Coronary artery (tissue), 2 donors: ENCODE measurements at regions not wholly inside any gene's neighbourhood (a gene's known extent, or its start where the extent isn't known, plus 50 kb on each side); places are given as distances from the start of the nearest gene placed in this dataset.
"Not testable (repeated sequence)": the region's sequence is repeated elsewhere in the genome, so short reads cannot be mapped to it uniquely, and the experiment has no call there.

ENCODE experiments used
- DNase-seq: peaks from one replicate; pipeline ENCODE4 v3.0.0-alpha.2; 2017; ENCODE audit warnings: low spot score
- H3K27ac ChIP-seq, 2 donors: fragments of 200-600 bp; sonication (generic); one replicate each; pipeline ENCODE4 v1.5.1; 2016 to 2019
- H3K4me3 ChIP-seq: fragments of 200-600 bp; sonication (generic); 2 replicates; pipeline ENCODE4 v1.5.1; 2016; ENCODE audit warnings: mild to moderate bottlenecking, moderate library complexity
- TF ChIP-seq, protein P1 (sequence below): fragments of 200-600 bp; sonication (generic); IDR thresholded peaks from one replicate; pipeline ENCODE4 v1.5.1; 2019; ENCODE audit warnings: antibody characterized with exemption

DNA sequence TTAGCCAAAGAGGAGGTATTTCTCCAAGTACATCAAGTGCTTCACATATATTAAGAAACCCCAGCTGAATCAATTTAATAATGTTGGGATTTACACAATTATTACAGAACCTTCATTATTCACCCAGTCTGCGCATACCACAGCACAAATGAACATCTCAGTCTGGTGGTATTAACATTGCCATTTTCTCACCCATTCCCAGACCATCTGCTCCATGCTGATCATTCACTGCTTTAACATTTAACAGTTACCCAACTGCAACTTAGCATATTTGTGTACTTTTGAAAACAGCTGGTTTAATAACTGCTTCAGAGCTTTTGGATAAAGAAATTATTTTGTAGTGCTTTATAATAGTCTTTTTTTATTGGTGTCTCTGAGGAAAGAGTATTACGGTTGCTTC is 1072.1 kb downstream of the NXPH1 start:
- TF ChIP-seq, protein P1, sequence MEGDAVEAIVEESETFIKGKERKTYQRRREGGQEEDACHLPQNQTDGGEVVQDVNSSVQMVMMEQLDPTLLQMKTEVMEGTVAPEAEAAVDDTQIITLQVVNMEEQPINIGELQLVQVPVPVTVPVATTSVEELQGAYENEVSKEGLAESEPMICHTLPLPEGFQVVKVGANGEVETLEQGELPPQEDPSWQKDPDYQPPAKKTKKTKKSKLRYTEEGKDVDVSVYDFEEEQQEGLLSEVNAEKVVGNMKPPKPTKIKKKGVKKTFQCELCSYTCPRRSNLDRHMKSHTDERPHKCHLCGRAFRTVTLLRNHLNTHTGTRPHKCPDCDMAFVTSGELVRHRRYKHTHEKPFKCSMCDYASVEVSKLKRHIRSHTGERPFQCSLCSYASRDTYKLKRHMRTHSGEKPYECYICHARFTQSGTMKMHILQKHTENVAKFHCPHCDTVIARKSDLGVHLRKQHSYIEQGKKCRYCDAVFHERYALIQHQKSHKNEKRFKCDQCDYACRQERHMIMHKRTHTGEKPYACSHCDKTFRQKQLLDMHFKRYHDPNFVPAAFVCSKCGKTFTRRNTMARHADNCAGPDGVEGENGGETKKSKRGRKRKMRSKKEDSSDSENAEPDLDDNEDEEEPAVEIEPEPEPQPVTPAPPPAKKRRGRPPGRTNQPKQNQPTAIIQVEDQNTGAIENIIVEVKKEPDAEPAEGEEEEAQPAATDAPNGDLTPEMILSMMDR, result no peak
- no peak for DNase-seq
- no peak overlapping the region for H3K4me3 ChIP-seq
- no peak overlapping the region for H3K27ac ChIP-seq

DNA sequence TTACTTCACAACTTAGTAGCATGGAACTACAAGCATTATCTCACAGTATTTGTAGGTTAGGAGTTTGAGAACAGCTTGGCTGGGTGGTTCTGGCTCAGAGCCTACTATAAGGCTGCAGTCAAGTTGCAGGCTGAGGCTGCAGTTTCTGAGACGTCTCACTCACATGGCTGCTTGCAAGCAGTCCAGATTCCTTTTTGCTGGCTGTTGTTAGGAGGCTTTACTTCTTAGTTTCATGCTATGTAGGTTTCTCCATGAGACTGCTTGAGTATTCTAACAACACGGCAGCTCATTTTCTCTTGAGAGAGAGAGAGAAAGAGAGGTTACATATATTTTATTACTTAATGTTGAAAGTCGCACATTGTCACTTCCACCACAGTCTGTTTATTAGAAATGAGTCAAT is 1073.9 kb downstream of the NXPH1 start:
- Histone ChIP-seq H3K4me3 (no peak overlapping the region), H3K27ac (no peak overlapping the region)
- DNase-seq, result no peak
- TF ChIP-seq, protein P1, result no peak

DNA sequence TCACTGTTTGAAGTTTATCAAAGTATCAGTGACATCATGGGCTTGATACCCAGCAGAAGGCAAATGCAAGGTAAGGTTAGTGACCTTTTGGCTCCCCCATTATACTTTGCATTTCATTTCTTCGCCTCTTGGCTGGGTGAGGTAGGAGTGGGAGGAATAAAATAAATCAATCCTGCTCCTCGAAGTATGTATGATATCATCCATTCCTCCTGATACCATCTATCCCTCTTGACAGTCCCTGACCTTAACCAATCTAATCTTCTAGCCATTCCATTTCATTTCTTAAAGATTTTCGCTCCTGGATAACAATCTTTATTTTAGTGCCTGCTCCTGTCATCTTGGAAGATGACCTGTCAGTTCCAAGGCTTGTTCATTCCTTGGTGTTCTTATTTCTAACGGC is 1083.3 kb downstream of the NXPH1 start:
- no peak overlapping the region for H3K4me3 ChIP-seq
- TF ChIP-seq, protein P1, result no peak
- DNase-seq, result no peak
- H3K27ac ChIP-seq, result no peak overlapping the region

DNA sequence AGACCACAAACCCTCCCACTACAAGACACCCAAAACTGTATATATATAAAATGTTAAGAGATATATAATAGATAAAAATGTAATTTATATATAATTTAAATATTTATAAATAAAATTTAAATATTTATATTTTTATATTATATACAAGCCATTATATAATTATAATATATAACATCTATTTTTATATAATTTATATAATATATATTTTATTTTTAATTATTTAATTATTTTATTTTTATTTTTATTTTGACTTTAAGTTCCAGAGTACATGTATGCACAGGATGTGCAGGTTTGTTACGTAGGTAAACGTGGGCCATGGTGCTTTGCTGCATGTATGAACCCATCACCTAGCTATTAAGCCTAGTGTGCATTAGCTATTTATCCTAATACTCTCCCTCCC is 1090.2 kb downstream of the NXPH1 start:
- no peak overlapping the region for H3K4me3 ChIP-seq
- TF ChIP-seq, protein P1, result no peak
- H3K27ac ChIP-seq, result no peak overlapping the region
- no peak for DNase-seq

DNA sequence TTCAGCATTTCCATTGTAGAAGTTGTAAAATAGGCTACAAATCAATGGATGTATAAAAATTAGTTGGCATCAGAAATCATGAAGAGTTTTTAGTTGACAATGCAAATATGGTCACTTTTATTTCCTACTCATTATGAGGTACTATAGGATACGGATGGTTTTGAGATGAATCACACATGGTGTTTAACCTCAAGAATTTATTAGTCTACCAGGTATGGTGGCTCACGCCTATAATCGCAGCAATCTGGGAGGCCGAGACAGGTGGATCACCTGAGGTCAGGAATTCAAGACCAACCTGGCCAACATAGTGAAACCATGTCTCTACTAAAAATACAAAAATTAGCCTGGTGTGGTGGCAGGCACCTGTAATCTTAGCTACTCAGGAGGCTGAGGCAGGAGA is 1119.0 kb downstream of the NXPH1 start:
- not testable (repeated sequence) for DNase-seq, H3K27ac ChIP-seq, H3K4me3 ChIP-seq

DNA sequence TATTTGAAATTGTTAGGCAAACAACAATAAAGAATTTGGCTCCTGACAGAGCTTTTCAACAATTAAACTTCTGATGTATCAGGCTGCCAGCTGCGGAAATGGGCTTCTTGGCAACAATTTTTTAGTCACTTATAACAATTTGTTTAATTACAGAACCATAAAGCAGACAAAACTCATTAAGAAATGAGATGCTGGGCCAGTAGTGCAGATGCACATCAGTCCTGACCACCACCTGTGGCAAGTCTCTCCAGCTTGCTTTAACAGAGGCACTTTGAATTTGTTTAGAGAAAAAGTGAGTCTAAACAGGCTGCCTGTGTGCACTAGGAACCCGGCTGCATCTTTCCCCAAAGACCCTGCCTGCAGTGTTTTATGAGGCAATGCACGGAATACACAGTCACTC is 1124.4 kb downstream of the NXPH1 start:
- TF ChIP-seq, protein P1, result no peak
- Histone ChIP-seq H3K4me3 (no peak overlapping the region), H3K27ac (no peak overlapping the region)
- DNase-seq, result no peak

DNA sequence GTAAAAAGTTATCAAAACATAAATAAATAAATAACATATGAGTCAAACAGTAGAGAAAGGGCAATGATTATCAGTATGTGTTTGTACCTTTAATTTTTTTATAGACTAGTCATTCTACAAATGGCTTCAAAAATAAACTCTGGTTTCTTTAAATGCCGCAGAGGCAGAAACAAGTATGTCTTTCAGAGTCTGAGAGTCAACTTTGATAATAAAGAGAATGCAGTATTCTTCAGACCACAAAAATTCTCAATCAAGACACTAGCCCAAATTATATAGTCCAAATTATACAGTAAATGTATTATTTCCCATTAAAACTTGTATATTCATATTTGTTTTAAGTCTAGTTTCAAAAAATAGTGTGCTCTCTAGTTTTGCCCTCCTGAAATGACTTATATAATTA is 1142.3 kb downstream of the NXPH1 start:
- Histone ChIP-seq H3K4me3 (no peak overlapping the region), H3K27ac (no peak overlapping the region)
- TF ChIP-seq, protein P1, result no peak
- DNase-seq, result no peak

DNA sequence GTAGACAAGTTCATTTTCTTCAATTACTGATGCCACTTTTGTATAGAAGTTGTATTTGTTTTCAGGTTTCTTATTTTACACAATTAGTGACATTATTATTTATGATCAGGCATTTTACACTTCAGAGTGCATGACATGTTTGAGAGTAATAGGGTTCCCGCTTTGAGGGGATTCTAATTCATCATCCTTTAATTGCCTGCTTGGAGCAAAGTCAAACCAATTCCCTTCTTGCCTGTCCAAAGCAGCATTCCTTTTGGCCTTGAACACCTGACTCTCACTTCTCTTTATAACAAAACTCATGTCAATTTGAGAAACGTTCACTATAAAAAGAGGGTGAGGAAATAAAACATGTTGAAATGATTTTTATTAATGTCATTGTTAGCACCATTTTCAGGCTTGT is 1149.4 kb downstream of the NXPH1 start:
- no peak for DNase-seq
- TF ChIP-seq, protein P1, result no peak
- H3K4me3 ChIP-seq, result no peak overlapping the region
- no peak overlapping the region for H3K27ac ChIP-seq
